ENCODE measurements at regions not wholly inside any gene's neighbourhood (a gene's known extent, or its start where the extent isn't known, plus 50 kb on each side); places are given as distances from the start of the nearest gene placed in this dataset.

DNA sequence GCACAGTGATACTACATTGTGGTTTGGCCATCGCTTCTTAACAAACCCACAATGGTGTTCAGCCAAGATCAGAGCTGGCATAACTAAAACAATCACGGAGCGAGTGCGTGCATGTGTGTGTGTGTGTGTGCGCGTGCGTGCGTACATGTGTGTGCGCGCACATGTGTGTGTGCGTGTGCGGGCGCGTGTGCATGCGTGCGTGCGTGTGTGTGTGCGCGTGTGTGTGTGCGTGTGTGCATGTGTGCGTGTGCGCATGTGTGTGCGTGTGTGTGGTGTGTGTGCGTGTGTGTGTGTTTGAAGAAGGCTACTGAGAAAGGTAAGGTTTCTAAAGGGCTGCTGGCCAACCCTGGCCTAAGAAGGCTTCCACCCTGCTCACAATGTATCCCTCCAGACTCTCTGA is 582.4 kb downstream of the CMPK2 start:
- TF ChIP-seq POLR2AphosphoS5 (IDR thresholded peaks at IDR 0.05; ENCODE audit: low read depth, low read length), result no peak
- CTCF ChIA-PET, result no interaction called here
- no peaks in the 10 kb centered on the region for H3K36me3 ChIP-seq (ENCODE audit: control insufficient read depth in 1 of 2, insufficient read depth in 2 of 2, low read length in 2 of 2)
- RAD21 ChIA-PET (ENCODE audit: low non-redundant PET in 1 of 2, low total read pairs in 2 of 2, uncharacterized antibody in 2 of 2, unreplicated experiment in 2 of 2), result no interaction called here
- POLR2A ChIA-PET, result no interaction called here
- no peak for ATAC-seq
- no peak overlapping the region for H3K4me2 ChIP-seq (ENCODE audit: low read length)
- H4K20me1 ChIP-seq (ENCODE audit: insufficient read depth), result no peaks in the 10 kb centered on the region
- no TSS peak for BruUV-seq (replicated peaks)
- H3K27ac ChIP-seq (ENCODE audit: low read depth, low read length), result no peak overlapping the region
- no peaks in the 10 kb centered on the region for H3K9me2 ChIP-seq (ENCODE audit: insufficient read depth)
- no peak for DNase-seq (ENCODE audit: low read depth, low spot score)
- H2AFZ ChIP-seq (ENCODE audit: low read depth, low read length, poor library complexity, severe bottlenecking), result no peak overlapping the region
- H3K4me3 ChIP-seq (replicated peaks in 1 of 2; ENCODE audit: low read depth in 1 of 2, low read length in 2 of 2), result no peak overlapping the region
- no peak overlapping the region for H3K9ac ChIP-seq (ENCODE audit: low read length)
- H3K9me3 ChIP-seq (ENCODE audit: control insufficient read depth in 1 of 2, insufficient read depth in 1 of 2, low read depth in 1 of 2, low read length in 2 of 2), result peaks cover 0 to 7% of the 10 kb centered on the region in 2 experiments; a peak in 2 of 4 replicates
- no peaks in the 10 kb centered on the region for H3K4me1 ChIP-seq (ENCODE audit: control insufficient read depth in 1 of 2, insufficient read depth in 2 of 2, low read length in 2 of 2)
- no peaks in the 10 kb centered on the region for H3K79me2 ChIP-seq (ENCODE audit: insufficient read depth, low read length)
- H3K27me3 ChIP-seq (ENCODE audit: insufficient read depth, low read length), result no peaks in the 10 kb centered on the region
- intact Hi-C loops (cut with micrococcal nuclease), result no loop called here

DNA sequence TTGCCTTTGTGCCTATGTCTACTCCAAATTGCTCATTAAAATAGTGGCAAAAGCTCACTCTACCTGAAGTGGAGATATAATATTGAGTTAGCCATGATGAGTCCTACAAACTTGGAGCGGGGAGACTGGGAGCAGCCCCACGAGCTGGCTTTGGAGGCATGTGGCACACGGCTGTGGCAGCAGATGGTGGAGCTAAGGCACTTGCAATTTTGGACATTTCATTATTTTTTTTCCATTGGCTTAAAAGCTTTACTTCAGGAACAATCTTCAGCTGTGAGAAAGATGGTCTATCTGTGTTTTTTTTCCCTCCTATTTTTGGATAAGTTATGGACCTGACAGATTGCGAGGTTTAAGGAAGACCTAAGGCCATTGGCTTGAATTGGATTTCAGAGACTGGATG is 578.3 kb downstream of the CMPK2 start:
- POLR2A ChIA-PET, result no interaction called here
- ATAC-seq (no peak), DNase-seq (ENCODE audit: low read depth, low spot score) (no peak)
- peaks cover 0 to 11% of the 10 kb centered on the region in 2 experiments; a peak in 2 of 4 replicates for H3K9me3 ChIP-seq (ENCODE audit: control insufficient read depth in 1 of 2, insufficient read depth in 1 of 2, low read depth in 1 of 2, low read length in 2 of 2)
- H4K20me1 ChIP-seq (ENCODE audit: insufficient read depth), result no peaks in the 10 kb centered on the region
- no peaks in the 10 kb centered on the region for H3K36me3 ChIP-seq (ENCODE audit: control insufficient read depth in 1 of 2, insufficient read depth in 2 of 2, low read length in 2 of 2)
- H2AFZ ChIP-seq (ENCODE audit: low read depth, low read length, poor library complexity, severe bottlenecking), result no peak overlapping the region
- no peaks in the 10 kb centered on the region for H3K9me2 ChIP-seq (ENCODE audit: insufficient read depth)
- no peak overlapping the region for H3K27ac ChIP-seq (ENCODE audit: low read depth, low read length)
- intact Hi-C loops (cut with micrococcal nuclease), result no loop called here
- no peak overlapping the region for H3K4me2 ChIP-seq (ENCODE audit: low read length)
- TF ChIP-seq SRF (IDR thresholded peaks at IDR 0.05; ENCODE audit: low read depth), result no peak
- no peak for TF ChIP-seq ELF1 (IDR thresholded peaks at IDR 0.05; ENCODE audit: borderline replicate concordance, low read depth)
- TF ChIP-seq SP1 (IDR thresholded peaks at IDR 0.05; ENCODE audit: low read depth), result no peak
- TF ChIP-seq EZH2 (IDR thresholded peaks at IDR 0.05), result no peak
- no peak for TF ChIP-seq TCF7L2 (IDR thresholded peaks at IDR 0.05; ENCODE audit: borderline replicate concordance, extremely low read depth, insufficient read depth, insufficient read length)
- CTCF ChIA-PET, result no interaction called here
- H3K4me3 ChIP-seq (replicated peaks in 1 of 2; ENCODE audit: low read depth in 1 of 2, low read length in 2 of 2), result no peak overlapping the region
- RAD21 ChIA-PET (ENCODE audit: low non-redundant PET in 1 of 2, low total read pairs in 2 of 2, uncharacterized antibody in 2 of 2, unreplicated experiment in 2 of 2), result no interaction called here
- no peaks in the 10 kb centered on the region for H3K4me1 ChIP-seq (ENCODE audit: control insufficient read depth in 1 of 2, insufficient read depth in 2 of 2, low read length in 2 of 2)
- no peaks in the 10 kb centered on the region for H3K27me3 ChIP-seq (ENCODE audit: insufficient read depth, low read length)
- BruUV-seq (replicated peaks), result no TSS peak
- H3K9ac ChIP-seq (ENCODE audit: low read length), result no peak overlapping the region
- H3K79me2 ChIP-seq (ENCODE audit: insufficient read depth, low read length), result no peaks in the 10 kb centered on the region

Data from HCT116 (cell line).